Medulla oblongata (tissue), 1 donor: ENCODE measurements at regions not wholly inside any gene's neighbourhood (a gene's known extent, or its start where the extent isn't known, plus 50 kb on each side); places are given as distances from the start of the nearest gene placed in this dataset.

Experiments
- DNase-seq: peaks from one replicate; pipeline ENCODE4 v3.0.0-alpha.2; 2015; ENCODE audit errors: extremely low spot score

DNA sequence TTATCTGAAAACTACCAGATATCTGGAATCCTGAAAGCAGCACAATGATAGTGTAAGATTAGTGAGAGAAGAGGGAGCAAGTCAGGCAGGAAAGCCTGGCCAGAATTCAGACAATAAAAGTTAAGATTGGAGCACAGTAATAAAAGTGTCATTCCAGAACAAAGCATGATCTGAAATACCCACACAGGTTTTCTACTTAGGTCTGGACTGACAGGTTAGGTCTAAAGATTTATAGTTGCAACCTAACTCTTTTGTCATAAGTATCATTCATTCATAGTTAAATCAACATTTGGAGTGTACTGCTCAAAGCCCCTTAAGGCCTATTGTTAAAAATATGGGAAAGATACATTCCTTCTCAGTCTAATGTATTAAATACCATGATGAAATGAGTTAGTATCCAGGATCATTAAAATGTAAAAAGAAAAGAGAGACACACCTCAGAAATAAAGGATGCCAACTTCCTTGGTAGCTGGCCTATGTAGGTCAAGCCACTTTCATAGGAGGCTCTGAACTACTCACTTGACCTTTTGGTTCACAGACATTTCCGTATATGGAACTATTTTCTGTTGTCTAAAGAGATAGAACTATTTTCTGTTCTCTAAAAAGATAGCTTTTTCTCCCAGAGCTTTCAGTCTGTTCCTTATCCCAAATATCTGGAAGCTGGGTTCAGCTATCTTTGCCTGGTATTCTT lies 105.2 kb downstream of the FAS start:
- no peak for DNase-seq

DNA sequence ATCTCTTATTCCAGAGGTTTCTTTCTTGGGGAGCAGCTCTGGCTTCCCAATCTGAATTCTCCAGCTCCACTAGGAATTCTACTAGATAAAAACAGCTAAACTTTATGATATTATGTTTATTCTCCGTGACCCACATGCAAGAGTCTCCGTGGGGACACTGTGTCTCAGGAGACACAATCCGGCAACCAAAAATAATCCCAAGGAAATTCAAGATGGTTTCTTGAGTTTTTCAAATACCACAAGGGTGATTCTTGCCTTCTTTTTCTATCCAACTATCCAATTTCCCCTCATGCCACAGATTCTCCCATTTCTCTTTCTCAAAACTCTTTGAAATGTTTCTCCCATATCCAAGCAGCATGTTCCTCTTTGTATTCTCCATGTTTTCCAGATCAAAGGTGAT lies 103.1 kb downstream of the FAS start:
- DNase-seq = no peak

GRCh38 chr10:89092981-89093380 lies 102.4 kb downstream of the FAS start:
- DNase-seq = no peak

DNA sequence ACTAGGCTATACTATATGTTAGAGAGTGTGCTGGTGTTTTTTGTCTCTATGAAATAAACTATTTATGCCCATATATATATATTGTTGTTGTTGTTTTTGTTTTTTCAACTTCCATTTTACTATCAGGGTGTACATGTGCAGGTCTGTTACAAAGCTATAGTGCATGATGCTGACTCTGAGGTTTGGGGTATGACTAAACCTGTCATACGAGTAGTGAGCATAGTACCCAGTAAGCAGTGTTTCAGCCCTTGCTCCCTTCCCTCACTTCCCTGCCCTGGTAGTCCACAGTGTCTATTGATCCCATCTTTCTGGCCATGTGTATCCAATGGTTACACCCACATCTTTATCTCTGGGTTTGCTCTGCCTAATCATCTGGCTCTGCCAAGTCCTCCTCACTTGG lies 101.8 kb downstream of the FAS start:
- no peak for DNase-seq

GRCh38 chr10:89091496-89091895 lies 100.9 kb downstream of the FAS start:
- no peak for DNase-seq

DNA sequence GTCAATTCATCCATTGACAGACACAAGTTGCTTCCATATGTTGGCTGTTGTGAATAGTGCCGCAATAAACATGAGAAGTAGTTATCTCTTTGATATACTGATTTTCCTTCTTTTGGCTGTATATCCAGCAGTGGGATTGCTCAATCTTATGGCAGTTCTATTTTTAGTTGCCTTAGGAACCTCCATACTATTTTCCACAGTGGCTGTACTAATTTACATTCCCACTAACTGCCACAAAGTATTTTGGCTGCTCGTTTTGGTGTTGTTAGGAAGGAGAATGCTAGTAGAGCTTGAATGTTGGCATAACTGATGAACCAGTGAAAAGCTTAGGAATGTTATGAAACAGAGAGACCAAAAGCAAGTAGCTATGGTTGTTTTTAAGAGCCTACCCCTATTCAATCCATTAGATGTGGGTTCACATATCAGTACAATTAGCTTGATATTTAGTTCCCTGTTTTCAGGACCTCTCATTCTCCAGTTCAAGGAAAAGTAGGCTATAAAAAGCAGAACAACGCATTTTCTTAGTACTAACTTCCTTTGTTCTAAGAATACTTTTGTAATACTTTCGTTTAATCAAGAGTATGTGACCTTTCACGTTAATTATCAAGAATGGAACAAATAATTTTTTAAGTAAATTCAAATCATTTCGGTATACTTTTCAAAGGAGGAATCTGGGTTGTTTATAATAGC lies 100.3 kb downstream of the FAS start:
- peak; percentile 50 for DNase-seq

DNA sequence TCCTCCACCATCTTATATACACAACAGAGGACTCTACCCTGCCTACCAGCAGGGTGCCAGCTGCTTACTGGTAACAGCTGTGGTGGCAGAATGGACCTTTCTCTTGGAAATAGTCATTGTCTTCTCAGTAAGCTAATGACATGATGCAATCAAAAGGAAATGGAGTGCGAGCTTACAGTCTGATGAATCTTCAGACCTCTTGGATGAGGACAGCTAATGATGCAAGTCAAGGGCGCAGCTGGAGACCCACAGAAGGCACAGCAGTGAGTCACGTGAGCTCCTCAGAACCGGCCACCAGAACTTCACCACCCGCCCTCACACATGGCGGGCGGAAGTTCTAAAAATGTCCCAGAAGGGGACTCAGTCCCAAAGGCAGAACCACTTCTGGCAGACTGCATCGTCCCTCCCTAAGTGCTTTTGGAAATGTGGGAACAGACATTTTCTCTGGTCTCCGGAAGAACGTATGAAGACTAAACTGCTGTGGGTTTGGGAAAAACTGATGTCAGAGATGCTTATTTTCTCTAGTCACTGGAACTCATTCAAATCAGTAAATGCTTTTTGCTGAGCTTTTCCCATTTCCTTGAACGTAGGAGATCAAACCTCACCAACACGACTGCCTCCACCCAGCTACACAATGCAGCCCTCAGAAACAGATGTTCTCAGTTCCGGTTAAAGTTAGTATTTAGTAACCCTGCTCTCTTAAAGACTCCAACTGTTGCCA lies 96.4 kb downstream of the FAS start:
- DNase-seq = no peak

- no peak for DNase-seq
Measured at GRCh38 chr10:89085153-89085552, 94.6 kb downstream of the FAS start.

DNA sequence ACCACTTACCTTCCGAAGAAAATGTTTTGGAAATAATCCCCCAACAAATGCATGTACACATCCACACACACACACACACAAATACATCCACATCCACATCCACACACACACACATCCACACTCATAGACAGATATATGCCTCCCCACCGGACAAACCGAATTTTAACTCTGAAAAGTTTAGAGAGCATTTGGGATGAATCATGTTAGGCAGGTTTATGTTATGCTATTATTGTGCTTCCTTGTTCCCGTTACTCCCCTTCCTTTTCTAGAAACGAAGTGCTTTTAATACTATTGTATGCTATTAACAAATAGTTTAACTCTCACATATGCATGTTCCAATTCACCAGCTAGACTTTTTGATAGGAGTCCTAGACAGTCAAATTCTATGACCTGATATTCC lies 91.5 kb downstream of the FAS start:
- no peak for DNase-seq

DNA sequence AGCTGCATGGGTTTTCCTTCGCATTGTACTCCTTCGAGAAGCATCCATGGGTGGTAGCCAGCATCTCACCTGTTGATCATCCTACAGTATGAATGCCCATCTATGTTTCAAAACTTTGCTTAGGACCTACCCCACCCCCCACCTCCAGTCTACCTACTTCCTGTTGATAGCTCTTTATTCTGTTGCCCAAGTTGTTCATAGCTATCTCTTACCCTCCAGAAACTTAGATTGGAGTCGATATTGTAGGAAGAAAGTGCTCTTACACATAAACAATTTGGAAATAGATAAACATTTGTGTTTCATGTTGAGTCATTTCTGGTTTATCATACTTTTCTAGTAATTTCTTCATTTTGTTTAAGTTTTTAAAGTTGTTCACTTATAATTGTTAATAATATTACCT lies 90.1 kb downstream of the FAS start:
- no peak for DNase-seq

DNA sequence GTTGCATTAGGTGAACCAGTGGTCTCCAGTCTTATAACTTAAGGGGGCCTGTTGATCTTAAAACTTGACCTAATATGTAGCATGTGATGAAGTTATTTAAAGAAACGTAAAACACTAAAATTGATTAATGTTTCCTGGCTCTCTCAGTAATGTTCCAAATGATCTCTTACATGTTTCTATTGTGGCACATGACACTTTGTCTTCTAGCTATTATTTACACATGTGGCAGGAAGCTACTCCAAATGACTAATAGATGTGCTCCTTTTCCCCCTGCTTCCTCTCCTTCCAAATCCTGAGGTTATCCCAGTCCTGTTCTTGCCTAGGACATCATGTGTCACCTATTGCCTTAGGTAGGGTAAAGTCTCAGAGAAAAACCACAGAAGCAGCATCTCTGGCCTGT lies 89.4 kb downstream of the FAS start:
- no peak for DNase-seq

GRCh38 chr10:89078724-89079672 lies 88.4 kb downstream of the FAS start:
- no peak for DNase-seq

DNA sequence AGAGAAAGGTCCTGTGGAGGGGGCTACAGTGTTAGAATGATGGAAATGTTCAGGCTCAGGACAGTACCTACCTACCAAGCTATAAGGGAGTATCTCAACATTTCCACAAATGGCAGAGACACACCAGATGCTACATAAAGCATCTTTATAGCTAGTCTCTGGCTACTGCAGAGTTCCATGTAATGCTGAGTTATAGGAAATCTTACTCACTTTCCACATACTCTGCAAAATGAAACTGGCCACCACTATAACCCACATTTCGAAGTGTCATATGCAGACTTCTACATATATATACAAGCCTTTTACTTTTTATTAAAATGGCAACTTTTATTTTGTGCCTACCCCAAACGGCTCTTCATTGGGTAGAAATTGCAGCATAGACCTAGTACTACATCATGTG lies 85.5 kb downstream of the FAS start:
- DNase-seq = no peak

- no peak for DNase-seq
Measured at GRCh38 chr10:89075631-89076030, 85.0 kb downstream of the FAS start.

DNA sequence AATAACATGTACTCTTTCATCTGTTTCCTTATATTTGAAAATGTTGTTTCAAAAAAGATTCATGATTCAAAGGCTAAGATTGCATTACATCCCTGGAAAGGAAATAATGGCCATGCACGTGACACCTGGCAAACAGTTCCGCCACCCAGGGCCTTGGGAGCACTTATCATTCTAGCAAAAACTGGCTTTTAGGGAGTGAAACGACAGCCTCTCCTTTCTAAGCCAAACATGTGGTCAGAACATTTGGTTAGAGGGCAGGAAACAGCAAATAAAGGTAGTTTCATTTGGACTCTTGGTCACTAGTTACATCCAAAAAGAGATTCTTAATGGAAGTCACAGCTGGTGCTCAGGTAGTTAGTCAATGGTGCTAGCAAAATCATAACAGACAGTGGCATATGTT lies 83.5 kb downstream of the FAS start:
- no peak for DNase-seq

DNA sequence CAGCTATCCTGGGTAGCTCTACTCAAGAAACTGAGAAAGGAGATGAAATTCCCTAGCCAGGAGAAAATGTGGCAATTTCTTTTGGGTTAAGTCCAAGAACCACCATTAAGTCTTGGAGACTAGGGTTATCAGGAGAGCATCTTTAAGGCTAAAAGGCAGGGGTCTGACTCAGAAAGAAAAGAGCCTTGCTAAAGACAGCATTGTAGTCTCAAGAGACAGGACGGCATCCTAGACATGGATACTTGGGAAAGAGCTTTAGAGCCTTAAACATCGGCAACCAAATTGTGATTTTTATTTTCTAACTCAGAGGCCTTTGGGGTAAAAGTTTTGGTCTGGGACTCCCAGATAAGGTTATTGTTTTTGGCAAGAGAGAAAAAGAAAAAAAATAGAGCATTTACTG lies 83.1 kb downstream of the FAS start:
- DNase-seq = no peak

DNA sequence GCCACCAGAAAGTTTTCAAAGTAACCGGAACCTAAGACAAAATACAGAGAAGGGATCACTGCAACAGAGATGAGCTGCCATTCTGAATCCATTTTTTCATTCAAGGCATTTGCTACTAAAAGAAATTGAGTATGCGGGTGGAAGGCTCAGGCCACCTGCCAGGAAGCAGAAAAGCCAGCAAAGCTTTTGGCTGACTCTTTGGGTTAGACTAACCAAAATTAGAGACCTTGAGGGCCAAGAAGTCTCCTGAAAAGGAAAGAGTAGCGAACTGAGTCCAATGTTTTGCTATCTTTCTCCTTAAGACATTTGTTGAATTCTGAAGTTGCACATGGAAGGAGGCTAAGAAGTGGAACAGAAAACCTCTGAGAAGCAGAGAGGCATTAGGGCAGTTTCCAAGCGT lies 79.0 kb downstream of the FAS start:
- no peak for DNase-seq
